ENCODE measurements at regions not wholly inside any gene's neighbourhood (a gene's known extent, or its start where the extent isn't known, plus 50 kb on each side); places are given as distances from the start of the nearest gene placed in this dataset.

- no peak for DNase-seq
Measured at GRCh38 chr10:105857268-105858264, 1216.5 kb downstream of the SORCS3 start.

DNA sequence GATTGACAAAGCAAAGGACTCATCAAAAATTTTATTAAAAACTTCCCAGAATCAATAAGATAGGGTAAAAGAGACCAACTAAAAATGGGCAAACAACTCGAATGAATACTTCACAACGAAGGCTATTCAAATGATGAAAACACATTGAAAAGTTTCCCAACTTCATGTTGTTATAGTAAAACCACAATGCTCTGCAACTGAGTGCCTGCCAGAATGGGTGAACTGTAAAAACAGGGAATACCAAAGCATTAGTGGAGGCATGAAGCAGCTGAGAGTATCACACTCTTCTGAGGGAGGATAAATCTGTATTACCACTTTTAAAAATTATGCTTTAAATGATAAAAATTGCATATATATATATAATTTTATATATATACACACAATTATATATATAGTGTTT, 1214.7 kb downstream of the SORCS3 start:
- no peak for DNase-seq

GRCh38 chr10:105844676-105845570, 1203.8 kb downstream of the SORCS3 start:
- no peak for DNase-seq

DNA sequence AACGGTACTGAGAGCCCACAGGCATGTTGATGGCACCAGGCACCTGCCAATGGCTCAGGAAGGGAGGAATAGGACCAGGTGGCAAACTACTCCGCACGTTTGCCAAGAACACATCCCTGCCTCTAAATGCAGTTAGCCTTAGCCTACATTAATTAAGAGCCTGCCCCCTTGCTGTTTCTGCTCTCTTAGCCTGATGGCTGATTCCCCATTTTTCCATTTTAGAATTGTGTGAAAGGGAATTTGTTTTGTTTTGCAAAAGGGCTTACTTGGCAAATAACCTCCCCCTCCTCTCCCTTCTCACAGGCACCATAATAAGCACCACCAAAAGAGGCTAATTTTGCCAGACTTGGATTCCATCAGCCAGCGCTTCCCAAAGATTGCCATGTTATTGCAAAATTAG, 1203.2 kb downstream of the SORCS3 start:
- no peak for DNase-seq

DNA sequence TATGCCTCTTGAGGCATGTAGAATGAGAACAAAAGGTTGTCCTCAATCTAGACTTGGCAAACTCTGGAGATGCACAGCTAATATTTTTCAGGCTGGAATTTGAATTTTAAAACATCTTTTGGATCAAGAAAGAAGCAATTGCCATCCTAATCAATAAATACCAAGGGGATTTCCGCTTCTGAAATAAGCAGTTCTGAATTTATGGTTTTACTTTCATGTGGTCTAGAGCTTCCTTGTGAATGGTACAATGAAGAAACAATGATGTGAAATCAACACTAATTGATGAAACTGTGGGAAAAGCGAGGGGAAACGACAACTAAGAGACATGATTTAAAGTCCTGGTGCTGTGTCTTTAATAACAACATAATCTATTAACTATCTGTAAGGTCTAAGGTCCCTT, 1202.7 kb downstream of the SORCS3 start:
- DNase-seq, result no peak

- no peak for DNase-seq
Measured at GRCh38 chr10:105840288-105840770, 1199.2 kb downstream of the SORCS3 start.

- DNase-seq, result no peak
Measured at GRCh38 chr10:105838392-105838791, 1197.3 kb downstream of the SORCS3 start.

DNA sequence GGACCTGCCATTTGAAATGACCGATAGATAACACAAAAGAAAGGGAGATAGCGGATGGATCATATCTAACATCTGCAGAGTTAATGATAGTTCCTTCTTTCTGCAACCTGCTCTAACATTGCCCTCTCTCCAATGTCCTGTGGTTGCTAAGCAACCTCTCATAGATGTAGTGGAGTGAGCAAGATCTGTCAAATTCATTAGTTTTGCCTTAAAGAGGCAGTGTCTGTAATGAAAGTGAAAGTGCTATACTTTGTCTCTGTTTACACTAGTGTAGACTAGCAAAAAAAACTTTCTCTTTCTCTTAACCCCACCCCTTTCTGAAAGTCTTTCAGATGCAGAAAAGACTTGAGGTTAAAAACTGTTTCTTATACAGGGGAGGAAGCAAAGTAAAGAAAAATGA, 1196.9 kb downstream of the SORCS3 start:
- peak in 2 of 4 experiments; percentile 2 to 6 for DNase-seq

GRCh38 chr10:105834261-105835059, 1193.4 kb downstream of the SORCS3 start:
- DNase-seq, result no peak

- DNase-seq, result no peak
Measured at GRCh38 chr10:105827133-105827532, 1186.0 kb downstream of the SORCS3 start.

DNA sequence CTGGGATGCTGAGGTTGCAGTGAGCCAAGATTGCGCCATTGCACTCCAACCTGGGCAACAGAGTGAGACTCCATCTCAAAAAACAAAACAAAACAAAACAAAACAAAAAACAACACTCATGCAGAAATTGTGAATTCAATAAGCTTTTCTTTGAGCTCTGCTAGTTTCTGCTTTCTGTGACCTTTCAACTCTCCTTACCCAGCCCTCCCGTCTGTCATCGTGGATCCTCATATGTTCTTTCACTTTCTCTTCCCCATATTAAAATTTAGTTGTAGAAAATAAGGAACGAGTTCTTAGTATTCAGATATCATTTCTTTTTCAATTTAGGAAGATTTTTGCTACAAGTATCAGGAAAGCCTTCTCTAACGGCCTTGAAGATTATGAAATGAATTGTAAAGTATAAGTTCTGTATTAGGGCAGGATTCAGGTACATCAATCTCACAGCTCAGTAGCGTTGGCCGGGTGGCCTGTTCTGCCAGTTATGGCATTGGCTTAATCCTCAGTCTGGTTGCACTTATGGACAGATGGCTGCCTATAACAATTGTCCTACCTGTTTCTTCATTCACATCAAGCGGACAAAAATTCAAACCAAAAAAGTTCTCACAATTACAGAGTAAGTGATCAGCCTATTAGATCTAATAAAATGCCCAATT, 1167.0 kb downstream of the SORCS3 start:
- DNase-seq, result peak; percentile 18 to 54 (median 36)

DNA sequence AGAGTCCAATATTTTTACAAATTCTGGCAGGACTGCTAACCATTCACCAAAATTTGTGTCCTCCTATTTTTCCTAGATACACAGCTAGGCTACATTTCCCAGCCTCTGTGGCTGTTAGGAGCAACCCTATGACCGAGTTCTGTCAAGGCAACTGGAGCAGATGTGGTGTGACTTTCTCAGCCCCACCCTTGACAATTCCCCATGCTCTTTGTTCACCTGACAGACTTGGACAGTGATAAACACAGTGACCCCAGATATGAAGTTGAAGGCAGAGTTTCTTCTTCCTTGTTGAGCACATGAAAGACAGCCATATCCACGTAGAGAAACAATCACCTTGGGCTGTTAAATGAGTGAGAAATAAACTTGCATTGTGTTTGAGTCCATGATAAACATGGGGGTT, 1162.1 kb downstream of the SORCS3 start:
- DNase-seq, result no peak

- no peak for DNase-seq
Measured at GRCh38 chr10:105800641-105801040, 1159.6 kb downstream of the SORCS3 start.

DNA sequence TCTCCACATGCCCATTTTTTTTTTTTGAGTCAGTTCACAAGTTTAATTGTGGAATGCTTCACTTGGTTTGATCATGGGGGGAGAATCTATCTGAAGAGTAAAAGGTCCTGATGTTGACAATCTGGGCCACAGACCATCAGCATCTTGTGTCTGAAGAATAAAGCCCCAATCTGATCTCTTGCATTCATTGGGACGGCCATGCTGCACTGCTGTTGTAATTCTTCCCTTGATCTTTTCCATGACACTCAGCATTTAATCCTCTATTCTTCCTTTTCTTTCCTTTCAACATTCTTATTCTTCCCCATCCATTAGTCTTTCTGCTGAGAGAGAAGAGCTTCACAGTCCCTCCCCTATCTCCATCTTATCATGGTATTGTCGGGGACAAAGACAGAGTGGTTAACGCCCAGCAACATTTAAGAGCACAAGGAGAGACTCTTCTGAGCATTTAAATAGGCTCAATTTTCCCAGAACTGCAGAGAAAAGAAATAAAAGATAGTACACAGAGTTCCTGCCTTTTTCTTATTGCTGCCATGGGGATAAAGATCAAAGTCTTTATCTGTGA, 1157.3 kb downstream of the SORCS3 start:
- DNase-seq, result no peak

DNA sequence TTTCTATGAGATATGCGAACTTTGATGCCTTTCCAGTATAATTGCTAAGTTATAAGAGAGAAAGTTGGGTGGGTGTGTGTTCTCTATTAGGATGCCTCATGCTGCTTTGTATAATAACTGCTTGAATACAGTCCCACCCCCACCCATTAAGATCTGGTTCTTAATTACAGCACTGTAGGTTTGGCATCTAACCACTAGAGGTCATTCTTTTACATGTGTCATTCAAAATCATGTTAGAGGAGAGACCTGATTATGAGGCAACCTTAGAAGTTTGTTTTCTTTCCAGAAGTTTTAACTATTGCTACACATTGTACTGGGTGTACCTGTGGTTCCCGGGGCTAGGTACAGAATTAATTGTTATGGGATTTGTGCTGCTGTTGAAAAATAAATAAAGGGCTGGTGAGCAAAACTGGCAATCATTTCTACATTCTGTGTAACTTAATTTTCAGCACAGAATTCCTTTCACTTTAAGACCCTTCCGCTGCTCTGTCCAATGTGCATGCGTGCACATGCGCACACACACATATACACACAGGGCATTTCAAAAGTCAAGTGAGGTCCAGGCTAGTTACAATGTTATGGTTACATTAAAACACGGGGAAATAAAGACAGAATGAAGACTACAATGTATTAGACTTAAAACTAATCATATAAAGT, 1156.3 kb downstream of the SORCS3 start:
- peak in 3 of 4 experiments; percentile 1 to 35 (median 31) for DNase-seq

GRCh38 chr10:105793071-105793470, 1152.0 kb downstream of the SORCS3 start:
- no peak for DNase-seq

DNA sequence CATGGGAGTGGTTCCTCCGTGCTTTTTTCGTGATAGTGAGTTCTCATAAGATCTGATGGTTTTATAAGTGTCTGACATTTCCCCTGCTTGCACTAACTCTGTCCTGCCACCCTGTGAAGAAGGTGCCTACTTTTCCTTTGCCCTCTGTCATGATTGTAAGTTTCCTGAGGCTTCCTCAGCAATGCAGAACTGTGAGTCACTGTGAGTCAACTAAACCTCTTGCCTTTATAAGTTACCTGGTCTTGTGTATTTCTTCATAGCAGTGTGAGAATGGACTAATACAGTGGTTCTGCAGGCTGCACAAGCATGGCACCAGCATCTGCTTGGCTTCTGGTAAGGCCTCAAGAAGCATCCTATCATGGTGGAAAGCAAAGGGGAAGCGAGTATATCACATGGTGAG, 1144.6 kb downstream of the SORCS3 start:
- no peak for DNase-seq

DNA sequence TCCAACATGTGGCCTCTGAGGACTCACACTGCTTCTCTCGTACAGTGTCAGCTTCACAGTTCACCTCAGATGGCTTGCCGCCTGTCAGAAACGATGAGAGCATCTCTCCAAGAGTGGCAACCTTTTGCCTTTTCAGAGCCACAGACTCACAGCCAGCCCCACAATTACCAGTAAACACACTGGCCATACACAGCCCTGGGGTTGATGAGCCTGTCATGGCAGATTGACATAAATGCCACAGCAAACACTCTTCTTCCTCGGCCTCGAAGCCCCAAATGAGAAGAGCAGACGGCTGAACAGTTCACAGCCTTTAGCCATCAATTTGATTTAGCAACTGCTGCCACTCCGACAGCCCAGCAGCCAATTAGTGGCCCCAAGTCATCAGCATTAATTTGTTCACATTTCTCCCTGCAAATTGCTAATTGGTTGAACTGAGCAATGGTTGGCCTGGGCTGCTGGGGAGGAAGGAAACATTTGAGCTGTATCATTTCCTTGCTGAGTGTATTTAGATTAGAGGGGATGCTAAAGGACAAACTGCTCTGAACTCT, 1142.9 kb downstream of the SORCS3 start:
- DNase-seq, result no peak

DNA sequence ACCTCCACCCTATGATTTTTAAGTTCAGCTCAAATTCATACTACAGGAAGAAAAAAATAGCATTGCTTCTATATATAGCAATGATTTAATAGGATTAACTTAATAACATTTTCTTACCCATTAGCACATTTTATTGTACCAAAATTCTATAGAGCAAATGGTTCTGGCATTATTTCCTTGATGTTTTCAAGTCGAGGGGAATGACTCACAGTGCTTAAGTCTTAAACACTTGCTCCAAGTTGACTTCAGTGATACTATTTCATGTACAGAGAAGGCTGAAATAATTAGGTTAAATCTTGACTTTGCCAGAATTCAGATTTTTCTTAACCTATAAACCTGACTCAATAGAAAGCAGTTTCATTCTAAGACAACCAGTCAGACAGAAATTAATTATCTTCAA, 1133.8 kb downstream of the SORCS3 start:
- no peak for DNase-seq

- no peak for DNase-seq
Measured at GRCh38 chr10:105774351-105774750, 1133.3 kb downstream of the SORCS3 start.

Measured in suppressor macrophage (primary cell).